HEK293T (cell line): ENCODE measurements at regions not wholly inside any gene's neighbourhood (a gene's known extent, or its start where the extent isn't known, plus 50 kb on each side); places are given as distances from the start of the nearest gene placed in this dataset.

Experiments used
- CTCF ChIA-PET: fragments of 350-600 bp; formaldehyde crosslinking; extraction: SDS; loops from one replicate; lab custom pipeline; 2021; ENCODE audit warnings: antibody characterized with exemption, inconsistent platforms; lab: Yijun Ruan, JAX
- POLR2A ChIA-PET: fragments of 350-600 bp; formaldehyde crosslinking; extraction: SDS; loops from one replicate; lab custom pipeline; 2020; ENCODE audit warnings: antibody characterized with exemption, inconsistent platforms; lab: Yijun Ruan, JAX
- DNase-seq: peaks from one replicate; pipeline ENCODE4 v3.0.0; 2012; ENCODE audit warnings: mixed read lengths; ENCODE audit errors: extremely low spot score
- ARNT ChIP-seq: fragments of 450-650 bp; IDR thresholded peaks from 2 replicates; pipeline ENCODE4 v1.6.1; 2017; ENCODE audit warnings: mild to moderate bottlenecking
- BHLHE40 ChIP-seq: fragments of 450-650 bp; IDR thresholded peaks from 2 replicates; pipeline ENCODE4 v1.6.1; 2016; ENCODE audit warnings: mild to moderate bottlenecking, moderate library complexity, borderline replicate concordance
- CTBP1 ChIP-seq: fragments of 450-650 bp; IDR thresholded peaks from 2 replicates; pipeline ENCODE4 v1.6.1; 2016; ENCODE audit warnings: borderline replicate concordance
- ELF4 ChIP-seq: fragments of 450-650 bp; IDR thresholded peaks from 2 replicates; pipeline ENCODE4 v1.6.1; 2017; ENCODE audit warnings: antibody characterized with exemption
- FOXA1 ChIP-seq: fragments of 450-650 bp; IDR thresholded peaks from 2 replicates; pipeline ENCODE4 v1.6.1; 2016; ENCODE audit warnings: mild to moderate bottlenecking
- FOXK2 ChIP-seq: fragments of 450-650 bp; IDR thresholded peaks from 2 replicates; pipeline ENCODE4 v1.6.1; 2016; ENCODE audit warnings: mild to moderate bottlenecking
- FOXM1 ChIP-seq: fragments of 450-650 bp; IDR thresholded peaks from 2 replicates; pipeline ENCODE4 v1.6.1; 2017; ENCODE audit warnings: mild to moderate bottlenecking, borderline replicate concordance
- HDGF ChIP-seq: fragments of 450-650 bp; IDR thresholded peaks from 2 replicates; pipeline ENCODE4 v1.6.1; 2017; ENCODE audit warnings: antibody characterized with exemption, borderline replicate concordance
- L3MBTL2 ChIP-seq: fragments of 450-650 bp; conservative IDR thresholded peaks from 2 replicates; pipeline ENCODE4 v1.6.1; 2016; ENCODE audit warnings: mild to moderate bottlenecking
- LEF1 ChIP-seq: fragments of 450-650 bp; IDR thresholded peaks from 2 replicates; pipeline ENCODE4 v1.6.1; 2017; ENCODE audit warnings: mild to moderate bottlenecking, borderline replicate concordance
- NFRKB ChIP-seq: fragments of 450-650 bp; IDR thresholded peaks from 2 replicates; pipeline ENCODE4 v1.6.1; 2016; ENCODE audit warnings: mild to moderate bottlenecking, moderate library complexity
- SP1 ChIP-seq: fragments of 450-650 bp; IDR thresholded peaks from 2 replicates; pipeline ENCODE4 v1.6.1; 2017
- SUZ12 ChIP-seq: fragments of 450-650 bp; IDR thresholded peaks from 2 replicates; pipeline ENCODE4 v1.6.1; 2016; ENCODE audit warnings: mild to moderate bottlenecking
- TARDBP ChIP-seq: fragments of 450-650 bp; IDR thresholded peaks from 2 replicates; pipeline ENCODE4 v1.6.1; 2016
- ZNF384 ChIP-seq: fragments of 450-650 bp; IDR thresholded peaks from 2 replicates; pipeline ENCODE4 v1.6.1; 2016
- TF ChIP-seq, protein P1 (sequence below): fragments of 450-650 bp; IDR thresholded peaks from 2 replicates; pipeline ENCODE4 v1.6.1; 2016

GRCh38 chr5:99320436-99320835 lies 391.6 kb upstream of the CHD1 start:
- ChIA-PET POLR2A (no interaction called here), CTCF (no interaction called here)
- no peak for TF ChIP-seq LEF1
- no peak for TF ChIP-seq L3MBTL2
- TF ChIP-seq TARDBP = no peak
- TF ChIP-seq ZNF384 = no peak
- no peak for TF ChIP-seq FOXA1
- no peak for TF ChIP-seq SUZ12
- no peak for TF ChIP-seq NFRKB
- TF ChIP-seq SP1 = no peak
- TF ChIP-seq, protein P1, sequence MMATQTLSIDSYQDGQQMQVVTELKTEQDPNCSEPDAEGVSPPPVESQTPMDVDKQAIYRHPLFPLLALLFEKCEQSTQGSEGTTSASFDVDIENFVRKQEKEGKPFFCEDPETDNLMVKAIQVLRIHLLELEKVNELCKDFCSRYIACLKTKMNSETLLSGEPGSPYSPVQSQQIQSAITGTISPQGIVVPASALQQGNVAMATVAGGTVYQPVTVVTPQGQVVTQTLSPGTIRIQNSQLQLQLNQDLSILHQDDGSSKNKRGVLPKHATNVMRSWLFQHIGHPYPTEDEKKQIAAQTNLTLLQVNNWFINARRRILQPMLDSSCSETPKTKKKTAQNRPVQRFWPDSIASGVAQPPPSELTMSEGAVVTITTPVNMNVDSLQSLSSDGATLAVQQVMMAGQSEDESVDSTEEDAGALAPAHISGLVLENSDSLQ = no peak
- TF ChIP-seq FOXK2 = no peak
- TF ChIP-seq CTBP1 = no peak
- TF ChIP-seq ELF4 = no peak
- no peak for TF ChIP-seq FOXM1
- TF ChIP-seq HDGF = no peak
- TF ChIP-seq ARNT = no peak
- no peak for TF ChIP-seq BHLHE40
- peak; percentile 7 for DNase-seq

DNA sequence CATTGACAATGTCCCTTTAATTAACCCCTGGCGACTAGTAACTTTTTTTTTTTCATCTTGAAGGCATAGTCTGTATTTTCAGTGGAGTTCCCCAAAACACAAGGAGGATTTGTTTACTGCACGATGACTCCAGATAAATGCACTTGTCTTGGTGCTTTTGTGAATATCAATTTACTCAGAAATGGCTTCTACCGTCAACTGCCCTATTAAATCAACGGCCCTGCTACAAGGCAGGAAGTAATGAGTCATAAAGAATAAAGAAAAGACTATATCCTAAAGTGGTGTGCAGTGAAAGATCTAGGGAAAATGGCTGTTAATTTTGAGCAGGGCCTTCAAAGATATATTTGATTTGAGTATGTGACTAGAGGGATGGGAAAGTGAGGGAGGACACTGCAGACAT lies 388.3 kb upstream of the CHD1 start:
- POLR2A ChIA-PET = no interaction called here
- CTCF ChIA-PET = no interaction called here
- no peak for TF ChIP-seq L3MBTL2
- TF ChIP-seq ARNT = no peak
- no peak for TF ChIP-seq SP1
- TF ChIP-seq ZNF384 = no peak
- no peak for TF ChIP-seq HDGF
- TF ChIP-seq FOXM1 = no peak
- TF ChIP-seq NFRKB = no peak
- TF ChIP-seq BHLHE40 = no peak
- TF ChIP-seq FOXA1 = no peak
- no peak for TF ChIP-seq SUZ12
- no peak for TF ChIP-seq ELF4
- DNase-seq = no peak

GRCh38 chr5:99316484-99316883 lies 387.7 kb upstream of the CHD1 start:
- POLR2A ChIA-PET = no interaction called here
- CTCF ChIA-PET = no interaction called here
- DNase-seq = no peak
- TF ChIP-seq, protein P1 = peak; percentile 82
- no peak for TF ChIP-seq ELF4
- TF ChIP-seq FOXK2 = no peak

DNA sequence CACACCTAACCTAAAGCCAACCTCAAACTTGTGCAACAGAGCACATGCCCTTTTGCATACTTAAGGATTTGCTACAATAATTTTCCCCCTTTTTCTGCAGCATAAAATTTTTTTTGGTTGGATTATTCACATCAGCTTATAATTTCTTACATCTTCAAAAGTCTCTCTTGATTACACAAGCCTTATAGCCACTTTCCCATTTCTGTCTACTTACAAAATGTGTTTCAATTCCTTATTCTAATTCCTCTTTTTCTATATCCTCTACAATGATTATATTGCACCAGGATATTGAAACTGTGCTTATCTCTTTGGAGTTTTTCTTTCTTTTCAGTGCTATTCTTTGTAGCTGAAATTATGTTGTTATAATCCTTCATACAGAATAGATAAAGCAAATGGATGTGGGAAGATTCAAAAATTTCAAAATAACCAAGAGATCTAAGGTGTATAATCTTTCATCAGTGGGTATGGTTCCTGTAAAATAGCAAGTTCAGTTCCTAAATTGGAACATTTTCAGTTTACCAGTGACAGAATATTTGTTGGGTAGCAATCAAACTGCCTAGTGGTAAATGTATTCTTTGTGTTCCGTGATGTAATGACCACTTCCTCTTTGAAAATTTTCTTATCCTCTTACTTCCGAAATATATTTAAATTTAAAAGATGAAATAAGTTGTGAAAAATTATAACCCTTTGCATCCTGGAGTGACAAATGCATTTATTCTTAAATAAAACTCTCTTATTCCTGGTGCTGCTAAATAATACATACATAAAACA lies 386.8 kb upstream of the CHD1 start:
- CTCF ChIA-PET = no interaction called here
- TF ChIP-seq SUZ12 (no peak), ZNF384 (no peak), HDGF (no peak), FOXA1 (no peak), BHLHE40 (no peak), ELF4 (no peak)
- no peak for DNase-seq
- POLR2A ChIA-PET = no interaction called here

DNA sequence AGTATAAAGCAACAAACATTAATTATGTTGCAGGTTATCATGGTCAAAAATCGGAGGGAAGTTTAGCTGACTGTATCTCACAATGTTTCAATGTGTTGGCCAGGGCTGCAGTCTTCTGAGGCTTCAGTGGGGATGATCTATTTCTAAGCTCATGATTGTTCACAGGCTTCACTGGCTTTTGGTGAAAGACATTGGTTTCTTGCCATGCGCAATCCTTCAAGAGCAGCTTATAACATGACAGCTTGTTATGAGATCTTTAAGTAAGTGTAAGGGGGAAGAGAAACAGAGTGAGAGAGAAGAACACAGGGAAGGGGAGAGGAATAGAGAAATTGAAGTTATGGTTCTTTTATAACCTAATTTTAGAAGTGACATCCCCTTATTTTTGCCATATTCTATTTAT lies 385.9 kb upstream of the CHD1 start:
- TF ChIP-seq ELF4 (no peak), NFRKB (no peak), SP1 (no peak), ARNT (no peak), ZNF384 (no peak), CTBP1 (no peak), LEF1 (no peak), SUZ12 (no peak), HDGF (no peak), FOXM1 (no peak)
- TF ChIP-seq, protein P1 = no peak
- POLR2A ChIA-PET = no interaction called here
- no peak for DNase-seq
- CTCF ChIA-PET = no interaction called here

- ChIA-PET POLR2A (no interaction called here), CTCF (no interaction called here)
- TF ChIP-seq NFRKB (no peak), SUZ12 (no peak), BHLHE40 (no peak), HDGF (no peak), FOXM1 (no peak), FOXK2 (no peak), SP1 (no peak), L3MBTL2 (no peak), ELF4 (no peak), FOXA1 (no peak), ZNF384 (no peak), LEF1 (no peak), ARNT (no peak), CTBP1 (no peak)
- TF ChIP-seq, protein P1 = no peak
- DNase-seq = no peak
Observed at GRCh38 chr5:99308131-99308530, 379.3 kb upstream of the CHD1 start.
